ENCODE measurements at regions not wholly inside any gene's neighbourhood (a gene's known extent, or its start where the extent isn't known, plus 50 kb on each side); places are given as distances from the start of the nearest gene placed in this dataset.
"Not testable (repeated sequence)": the region's sequence is repeated elsewhere in the genome, so short reads cannot be mapped to it uniquely, and the experiment has no call there.

DNA sequence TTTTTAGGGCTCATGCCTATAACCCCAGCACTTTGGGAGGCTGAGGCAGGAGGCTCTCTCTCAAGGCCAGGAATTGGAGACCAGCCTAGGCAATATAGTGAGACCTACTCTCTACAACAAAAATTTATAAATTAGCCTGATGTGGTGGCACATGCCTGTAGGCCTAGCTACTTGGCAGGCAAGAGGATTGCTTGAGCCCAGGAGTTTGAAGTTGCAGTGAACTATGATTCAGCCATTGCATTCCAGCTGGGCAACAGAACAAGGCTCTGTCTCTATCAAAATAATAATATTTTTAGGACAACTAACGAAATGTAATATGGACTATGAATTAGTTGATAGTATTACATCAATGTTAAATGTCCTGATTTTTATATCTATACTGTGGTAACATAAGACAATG is 68.8 kb upstream of the ARID1A start:
- ATAC-seq (replicated peaks) (no peak), DNase-seq (no peak)
- H3K4me3 Mint-ChIP-seq, result no peak overlapping the region
- no peaks in the 10 kb centered on the region for H3K27me3 Mint-ChIP-seq
- H3K4me1 Mint-ChIP-seq, result peaks cover 12 to 52% of the 10 kb centered on the region in 2 donors
- H3K9me3 Mint-ChIP-seq, result no peaks in the 10 kb centered on the region
- no peak overlapping the region for H3K27ac Mint-ChIP-seq
- no peaks in the 10 kb centered on the region for H3K36me3 Mint-ChIP-seq

DNA sequence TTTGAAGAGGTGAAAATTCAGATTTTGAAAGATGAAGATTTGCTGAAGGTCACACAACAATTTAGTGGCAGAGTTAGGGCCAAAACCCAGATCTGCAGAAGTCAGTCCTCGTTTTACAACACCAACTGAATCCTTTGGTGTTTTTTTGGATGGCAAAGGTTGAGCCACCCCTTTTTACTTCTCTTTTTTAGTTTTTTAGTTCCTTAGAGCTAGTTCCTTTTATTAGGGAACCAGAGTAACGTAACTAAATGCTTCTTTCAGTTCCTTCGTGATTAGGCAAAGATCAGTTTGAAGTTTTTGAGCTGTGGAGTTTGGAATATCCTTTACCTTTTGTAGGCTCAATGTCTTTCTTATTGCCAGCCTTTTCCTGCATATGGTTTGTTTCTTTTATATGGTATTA is 67.9 kb upstream of the ARID1A start:
- H3K4me1 Mint-ChIP-seq, result peaks cover 14 to 60% of the 10 kb centered on the region in 2 donors
- ATAC-seq (replicated peaks) (peak; percentile 93), DNase-seq (no peak)
- peak overlapping the region in 1 of 2 donors; percentile 39 for H3K4me3 Mint-ChIP-seq
- H3K27ac Mint-ChIP-seq, result peak overlapping the region; percentile 88
- H3K27me3 Mint-ChIP-seq, result no peaks in the 10 kb centered on the region
- H3K36me3 Mint-ChIP-seq, result no peaks in the 10 kb centered on the region
- H3K9me3 Mint-ChIP-seq, result no peaks in the 10 kb centered on the region

DNA sequence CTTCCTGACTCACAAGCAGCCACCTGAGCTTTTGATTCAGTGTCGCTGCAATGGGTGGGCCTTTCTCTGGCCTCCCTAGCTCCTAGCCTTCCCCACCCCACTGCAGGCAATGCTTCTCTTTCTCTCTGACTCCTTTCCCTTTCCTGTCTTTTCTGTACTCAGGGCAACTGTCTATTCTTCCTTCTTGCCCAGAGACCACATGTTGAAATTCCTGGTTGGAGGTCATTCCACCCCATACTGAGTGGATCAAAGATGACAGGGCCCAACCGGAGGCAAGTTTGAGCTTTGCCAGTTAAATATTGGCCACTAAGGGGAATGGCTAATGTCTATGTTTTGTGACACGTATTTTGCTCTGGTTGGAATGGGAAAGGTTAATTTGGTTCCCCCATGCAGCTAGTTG is 65.2 kb upstream of the ARID1A start:
- H3K9me3 Mint-ChIP-seq, result no peaks in the 10 kb centered on the region
- peaks cover 14 to 61% of the 10 kb centered on the region in 2 donors for H3K4me1 Mint-ChIP-seq
- H3K27me3 Mint-ChIP-seq, result no peaks in the 10 kb centered on the region
- ATAC-seq (replicated peaks) (no peak), DNase-seq (no peak)
- H3K36me3 Mint-ChIP-seq, result no peaks in the 10 kb centered on the region
- no peak overlapping the region for H3K4me3 Mint-ChIP-seq
- peak overlapping the region; percentile 86 for H3K27ac Mint-ChIP-seq

DNA sequence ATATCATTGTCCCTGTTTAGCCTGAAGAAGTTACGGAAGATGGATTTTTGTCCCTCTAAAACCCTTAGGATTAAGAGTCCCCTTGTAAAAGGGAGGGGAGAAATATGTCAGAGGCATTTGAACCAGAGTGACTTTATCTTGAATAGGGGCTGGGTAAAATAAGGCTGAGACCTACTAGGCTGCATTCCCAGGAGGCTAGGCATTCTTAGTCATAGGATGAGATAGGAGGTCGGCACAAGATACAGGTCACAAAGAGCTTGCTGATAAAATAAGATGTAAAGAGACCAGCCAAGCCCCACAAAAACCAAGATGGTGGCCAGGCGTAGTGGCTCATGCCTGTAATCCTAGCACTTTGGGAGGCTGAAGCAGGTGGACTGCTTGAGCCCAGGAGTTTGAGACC is 60.0 kb upstream of the ARID1A start:
- not testable (repeated sequence) for H3K9me3 Mint-ChIP-seq; H3K27me3 Mint-ChIP-seq; H3K36me3 Mint-ChIP-seq; H3K27ac Mint-ChIP-seq; DNase-seq; ATAC-seq (replicated peaks); H3K4me3 Mint-ChIP-seq
- H3K4me1 Mint-ChIP-seq, result peaks cover 7 to 44% of the 10 kb centered on the region in 2 donors

DNA sequence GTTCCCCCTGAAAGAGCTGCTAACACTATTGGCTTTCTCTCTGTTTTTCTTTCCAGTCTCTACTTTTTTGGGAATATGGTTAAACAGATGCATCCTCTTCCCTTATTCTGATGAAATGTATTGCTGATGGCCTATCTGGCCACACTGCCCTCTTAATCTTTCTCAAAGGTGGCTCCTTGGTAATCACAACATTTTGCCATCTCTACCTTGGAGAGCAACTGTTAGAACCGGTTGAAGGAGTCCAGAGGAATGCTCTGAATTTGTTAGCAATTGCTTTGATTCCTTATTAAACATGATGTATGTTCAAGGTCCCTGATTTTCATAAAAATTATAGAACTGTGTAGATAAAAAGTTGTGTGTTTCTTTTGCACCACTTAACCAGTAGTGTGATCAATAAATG is 50.1 kb upstream of the ARID1A start:
- Mint-ChIP-seq H3K4me3 (no peak overlapping the region), H3K4me1 (no peaks in the 10 kb centered on the region), H3K27me3 (no peaks in the 10 kb centered on the region), H3K9me3 (no peaks in the 10 kb centered on the region), H3K36me3 (no peaks in the 10 kb centered on the region), H3K27ac (no peak overlapping the region)
- DNase-seq (no peak), ATAC-seq (replicated peaks) (no peak)
